Cardiac muscle cell (in vitro differentiated cells and primary cell): ENCODE measurements at regions not wholly inside any gene's neighbourhood (a gene's known extent, or its start where the extent isn't known, plus 50 kb on each side); places are given as distances from the start of the nearest gene placed in this dataset.
"Not testable (repeated sequence)": the region's sequence is repeated elsewhere in the genome, so short reads cannot be mapped to it uniquely, and the experiment has no call there.

Experiments
- DNase-seq, 2 donors: peaks; one replicate each; pipeline versions ENCODE4 v3.0.0 to v3.0.0-alpha.2; 2010 to 2017; ENCODE audit warnings: low read depth in 1 of 2, low spot score in 1 of 2
- H3K27ac ChIP-seq: fragments of 200-600 bp; sonication (generic); 2 replicates; pipeline ENCODE4 v1.5.1; 2016
- H3K27me3 ChIP-seq: fragments of 200-600 bp; sonication (generic); 2 replicates; pipeline ENCODE4 v1.6.0; 2016; ENCODE audit warnings: control low read depth
- H3K36me3 ChIP-seq: fragments of 200-600 bp; sonication (generic); 2 replicates; pipeline ENCODE4 v1.5.1; 2016; ENCODE audit warnings: control low read depth
- H3K4me1 ChIP-seq: fragments of 200-600 bp; sonication (generic); 2 replicates; pipeline ENCODE4 v1.8.1; 2017; ENCODE audit warnings: low read depth, mild to moderate bottlenecking, mixed run types
- H3K4me3 ChIP-seq: fragments of 200-600 bp; sonication (generic); 2 replicates; pipeline ENCODE4 v1.5.1; 2016; ENCODE audit warnings: mild to moderate bottlenecking
- H3K9me3 ChIP-seq: fragments of 200-600 bp; sonication (generic); 2 replicates; pipeline ENCODE4 v1.5.1; 2017; ENCODE audit warnings: low read depth, mild to moderate bottlenecking, control low read depth
- TF ChIP-seq, protein P1 (sequence below): IDR thresholded peaks from 2 replicates; pipeline ENCODE4 v1.5.1; 2012; ENCODE audit warnings: low read depth, mild to moderate bottlenecking, low read length

DNA sequence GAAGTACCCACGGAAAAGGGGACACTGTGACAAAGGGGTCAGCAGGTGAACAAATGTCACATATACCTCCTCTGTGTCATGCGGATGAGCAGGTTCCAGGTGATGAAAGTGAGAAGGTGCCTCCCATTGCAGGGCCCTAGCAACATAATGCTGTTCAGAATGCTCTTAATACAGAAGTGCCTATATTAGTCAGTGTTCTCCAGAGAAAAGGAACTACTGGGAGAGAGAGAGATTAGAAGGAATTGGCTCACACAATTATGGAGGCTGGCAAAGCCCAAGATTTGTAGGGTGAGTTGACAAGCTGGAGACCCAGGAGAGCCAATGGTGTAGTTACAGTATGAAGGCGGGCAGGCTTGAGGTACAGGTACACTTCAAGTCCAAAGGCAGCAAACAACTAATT is 98.1 kb upstream of the CDC42EP3 start:
- peaks cover 6% of the 10 kb centered on the region for H3K4me1 ChIP-seq
- no peak overlapping the region for H3K27ac ChIP-seq
- H3K9me3 ChIP-seq: no peaks in the 10 kb centered on the region
- H3K36me3 ChIP-seq: no peaks in the 10 kb centered on the region
- H3K27me3 ChIP-seq: no peaks in the 10 kb centered on the region
- H3K4me3 ChIP-seq: no peak overlapping the region
- TF ChIP-seq, protein P1, sequence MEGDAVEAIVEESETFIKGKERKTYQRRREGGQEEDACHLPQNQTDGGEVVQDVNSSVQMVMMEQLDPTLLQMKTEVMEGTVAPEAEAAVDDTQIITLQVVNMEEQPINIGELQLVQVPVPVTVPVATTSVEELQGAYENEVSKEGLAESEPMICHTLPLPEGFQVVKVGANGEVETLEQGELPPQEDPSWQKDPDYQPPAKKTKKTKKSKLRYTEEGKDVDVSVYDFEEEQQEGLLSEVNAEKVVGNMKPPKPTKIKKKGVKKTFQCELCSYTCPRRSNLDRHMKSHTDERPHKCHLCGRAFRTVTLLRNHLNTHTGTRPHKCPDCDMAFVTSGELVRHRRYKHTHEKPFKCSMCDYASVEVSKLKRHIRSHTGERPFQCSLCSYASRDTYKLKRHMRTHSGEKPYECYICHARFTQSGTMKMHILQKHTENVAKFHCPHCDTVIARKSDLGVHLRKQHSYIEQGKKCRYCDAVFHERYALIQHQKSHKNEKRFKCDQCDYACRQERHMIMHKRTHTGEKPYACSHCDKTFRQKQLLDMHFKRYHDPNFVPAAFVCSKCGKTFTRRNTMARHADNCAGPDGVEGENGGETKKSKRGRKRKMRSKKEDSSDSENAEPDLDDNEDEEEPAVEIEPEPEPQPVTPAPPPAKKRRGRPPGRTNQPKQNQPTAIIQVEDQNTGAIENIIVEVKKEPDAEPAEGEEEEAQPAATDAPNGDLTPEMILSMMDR: no peak
- no peak for DNase-seq

DNA sequence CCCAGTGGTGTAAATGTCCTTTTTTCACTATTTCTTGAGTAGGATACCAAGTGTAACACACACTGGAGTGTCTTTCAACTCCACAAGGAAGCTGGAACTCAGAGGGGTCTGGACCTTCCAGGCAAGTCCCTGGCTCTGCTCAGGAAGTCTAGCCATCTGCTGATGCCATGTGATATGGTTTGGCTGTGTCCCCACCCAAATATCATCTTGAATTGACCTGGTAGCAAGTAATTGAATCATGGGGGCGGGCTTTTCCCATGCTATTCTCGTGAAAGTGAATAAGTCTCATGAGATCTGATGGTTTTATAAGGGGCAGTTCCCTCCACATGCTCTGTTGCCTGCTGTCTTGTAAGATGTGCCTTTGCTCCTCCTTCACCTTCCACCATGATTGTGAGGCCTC is 99.4 kb upstream of the CDC42EP3 start:
- TF ChIP-seq, protein P1: no peak
- H3K4me3 ChIP-seq: no peak overlapping the region
- H3K27me3 ChIP-seq: no peaks in the 10 kb centered on the region
- no peak overlapping the region for H3K27ac ChIP-seq
- DNase-seq: no peak
- no peaks in the 10 kb centered on the region for H3K9me3 ChIP-seq
- H3K36me3 ChIP-seq: no peaks in the 10 kb centered on the region
- H3K4me1 ChIP-seq: peaks cover 6% of the 10 kb centered on the region

DNA sequence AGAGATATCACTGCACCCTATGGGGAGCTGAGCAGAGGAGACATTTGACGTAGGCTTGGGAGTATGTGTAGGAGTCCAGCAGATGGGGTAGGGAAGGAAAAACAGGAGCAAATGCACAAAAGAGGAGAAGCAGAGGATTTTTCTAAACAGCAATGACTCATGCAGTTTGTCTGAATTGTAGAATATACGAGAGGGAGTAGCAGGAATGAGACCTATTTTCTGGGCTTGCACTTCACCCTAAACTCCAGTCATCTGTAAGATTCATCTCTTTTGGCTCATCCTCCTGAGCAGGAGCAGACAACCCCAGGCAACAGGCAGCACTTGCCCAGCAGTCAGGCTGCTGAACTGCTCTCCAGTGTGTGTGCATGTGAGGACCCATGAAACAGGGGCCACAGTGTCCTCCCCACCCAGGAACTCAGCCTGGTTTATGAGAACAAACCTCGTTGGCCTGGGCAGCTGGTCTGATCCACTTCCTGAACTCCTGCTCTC is 100.2 kb upstream of the CDC42EP3 start:
- H3K4me1 ChIP-seq: peaks cover 5% of the 10 kb centered on the region
- peak in 1 of 2 donors; percentile 87 for DNase-seq
- H3K4me3 ChIP-seq: no peak overlapping the region
- H3K27ac ChIP-seq: no peak overlapping the region
- no peaks in the 10 kb centered on the region for H3K9me3 ChIP-seq
- TF ChIP-seq, protein P1: no peak
- no peaks in the 10 kb centered on the region for H3K36me3 ChIP-seq
- H3K27me3 ChIP-seq: no peaks in the 10 kb centered on the region

DNA sequence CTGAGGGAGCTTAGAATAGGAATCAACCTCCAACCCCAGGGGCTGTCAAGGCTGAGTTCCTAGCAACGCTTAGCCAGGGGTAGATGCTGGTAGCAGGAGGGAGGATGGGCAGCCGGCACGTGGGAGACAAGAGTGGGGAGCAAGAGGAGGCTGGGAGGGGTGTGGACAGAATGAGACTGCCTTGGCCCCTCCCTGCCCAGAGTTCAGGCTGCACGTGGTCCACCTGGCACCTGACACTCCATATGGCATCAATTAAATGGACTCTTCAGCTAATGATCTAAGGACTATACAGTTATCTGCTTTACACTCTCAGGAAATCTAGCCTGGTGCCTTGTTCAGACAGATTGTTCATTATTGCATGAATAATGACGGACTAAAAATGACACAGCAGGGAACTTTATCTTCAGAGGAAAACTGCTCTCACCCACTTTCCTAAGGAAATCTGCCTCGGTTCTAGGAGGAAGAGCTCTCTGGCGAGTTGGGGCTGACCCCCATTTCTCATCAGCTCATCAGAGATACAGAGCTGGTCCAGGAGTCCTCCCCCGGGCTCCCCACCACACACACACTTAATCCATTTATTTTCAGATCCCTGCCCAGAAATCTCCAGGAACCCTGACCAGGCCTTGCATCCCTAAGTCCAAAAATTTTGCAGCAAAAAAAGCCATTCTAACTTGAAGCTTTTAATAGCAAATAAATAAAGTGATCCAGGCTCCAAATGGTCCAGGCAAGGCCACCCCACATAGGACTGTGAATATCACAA is 102.1 kb upstream of the CDC42EP3 start:
- no peaks in the 10 kb centered on the region for H3K9me3 ChIP-seq
- H3K4me1 ChIP-seq: peaks cover 5% of the 10 kb centered on the region
- TF ChIP-seq, protein P1: no peak
- H3K27me3 ChIP-seq: no peaks in the 10 kb centered on the region
- no peak for DNase-seq
- H3K27ac ChIP-seq: no peak overlapping the region
- H3K4me3 ChIP-seq: no peak overlapping the region
- no peaks in the 10 kb centered on the region for H3K36me3 ChIP-seq

DNA sequence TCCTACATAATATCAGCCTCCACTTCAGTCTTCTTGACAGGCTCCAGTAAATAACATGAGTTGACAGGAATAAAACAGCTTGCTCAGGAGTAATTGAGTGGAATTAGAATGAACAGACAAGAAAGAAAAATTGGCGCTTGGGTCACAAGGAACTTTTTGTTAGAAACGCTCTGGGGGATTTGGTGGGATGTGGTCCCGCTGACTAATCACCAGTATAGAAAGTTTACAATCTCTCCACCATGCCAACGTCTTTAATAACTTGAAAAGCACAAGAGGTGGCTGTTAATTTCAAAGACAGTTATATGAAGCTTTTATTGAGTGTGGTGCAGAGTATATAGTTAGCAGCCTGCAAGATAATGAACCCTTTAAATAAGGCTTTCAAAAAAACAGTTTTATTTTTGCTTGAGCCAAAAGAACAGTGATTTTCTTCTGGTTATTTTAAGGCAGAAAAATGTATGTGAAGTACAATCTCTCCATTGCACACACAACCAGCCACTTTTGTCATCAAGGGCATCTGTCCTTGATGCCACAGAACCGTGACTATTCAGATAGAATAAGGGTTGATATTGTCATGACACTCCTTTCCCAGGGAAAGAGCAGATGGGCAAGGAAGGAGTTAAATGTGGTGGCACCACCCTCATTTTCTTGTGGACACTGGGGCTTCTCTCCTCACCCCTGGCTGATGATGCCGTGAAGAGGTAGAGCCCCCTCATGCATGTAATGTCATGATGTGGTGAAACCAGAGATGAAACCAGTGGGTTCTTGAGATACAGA is 102.9 kb upstream of the CDC42EP3 start:
- not testable (repeated sequence) for H3K27me3 ChIP-seq, H3K4me1 ChIP-seq, DNase-seq, H3K4me3 ChIP-seq, H3K36me3 ChIP-seq, H3K27ac ChIP-seq, H3K9me3 ChIP-seq
